A673 (cell line): ENCODE measurements at regions not wholly inside any gene's neighbourhood (a gene's known extent, or its start where the extent isn't known, plus 50 kb on each side); places are given as distances from the start of the nearest gene placed in this dataset.
"Not testable (repeated sequence)": the region's sequence is repeated elsewhere in the genome, so short reads cannot be mapped to it uniquely, and the experiment has no call there.

ENCODE experiments used
- BruUV-seq: library from RNA; stranded (reverse); fragments of 400-500 nt; replicated peaks from 2 replicates; lab custom pipeline; 2021; lab: Mats Ljungman, UMichigan
- CTCF ChIA-PET: fragments of 300-600 bp; sonication (Branson Sonifier 250); formaldehyde crosslinking; loops from one replicate; lab custom pipeline; 2022; ENCODE audit warnings: antibody characterized with exemption; lab: Charles Lee
- POLR2A ChIA-PET: fragments of 300-600 bp; sonication (Branson Sonifier 250); formaldehyde crosslinking; loops from one replicate; lab custom pipeline; 2022; ENCODE audit warnings: antibody characterized with exemption; ENCODE audit not compliant: low non-redundant PET; lab: Charles Lee
- DNase-seq: peaks from one replicate; pipeline ENCODE4 v3.0.0-alpha.2; 2015; ENCODE audit warnings: low spot score
- H3K27ac ChIP-seq: fragments of 200-600 bp; sonication (generic); 2 replicates; pipeline ENCODE4 v1.5.1; 2016; ENCODE audit warnings: mixed run types, low read depth, mild to moderate bottlenecking, mixed read lengths, antibody characterized with exemption, low read length; ENCODE audit not compliant: poor library complexity, severe bottlenecking
- H3K27me3 ChIP-seq: fragments of 200-600 bp; sonication (generic); replicated peaks from 2 replicates; pipeline ENCODE4 v1.6.1; 2017; ENCODE audit warnings: mixed run types, low read depth, mild to moderate bottlenecking, mixed read lengths, antibody characterized with exemption, low read length; ENCODE audit not compliant: insufficient read depth, poor library complexity
- H3K36me3 ChIP-seq: fragments of 200-600 bp; sonication (generic); 2 replicates; pipeline ENCODE4 v1.6.1; 2016; ENCODE audit warnings: mixed run types, mild to moderate bottlenecking, mixed read lengths, antibody characterized with exemption, low read length; ENCODE audit not compliant: insufficient read depth, poor library complexity, severe bottlenecking
- H3K4me1 ChIP-seq: fragments of 200-600 bp; sonication (generic); 2 replicates; pipeline ENCODE4 v1.6.1; 2017; ENCODE audit warnings: mixed run types, mild to moderate bottlenecking, mixed read lengths, antibody characterized with exemption, low read length; ENCODE audit not compliant: insufficient read depth, poor library complexity, severe bottlenecking
- H3K4me3 ChIP-seq: fragments of 200-600 bp; sonication (generic); 2 replicates; pipeline ENCODE4 v1.5.1; 2016; ENCODE audit warnings: low read depth, mixed run types, mild to moderate bottlenecking, mixed read lengths, low read length; ENCODE audit not compliant: poor library complexity, severe bottlenecking
- H3K9me3 ChIP-seq: fragments of 200-600 bp; sonication (generic); 2 replicates; pipeline ENCODE4 v1.6.1; 2016; ENCODE audit warnings: mixed run types, low read depth, mild to moderate bottlenecking, mixed read lengths, antibody characterized with exemption, low read length; ENCODE audit not compliant: poor library complexity, severe bottlenecking
- CTCF ChIP-seq: fragments of 300-800, 200-600 bp; sonication (generic); conservative IDR thresholded peaks from 2 replicates; pipeline ENCODE4 v1.5.1; 2017; ENCODE audit warnings: low read depth, mild to moderate bottlenecking, antibody characterized with exemption, low read length, moderate library complexity, mixed read lengths
- EZH2 ChIP-seq: fragments of 200-600 bp; sonication (generic); IDR thresholded peaks from 2 replicates; pipeline ENCODE4 v1.6.1; 2017; ENCODE audit warnings: borderline replicate concordance, low read depth, mild to moderate bottlenecking, mixed read lengths, antibody characterized with exemption, low read length; ENCODE audit not compliant: poor library complexity, severe bottlenecking
- intact Hi-C: fragments of 100-400 bp; cut with micrococcal nuclease; formaldehyde crosslinking; loops from one replicate; pipeline ENCODE4 v1.10.0; 2022; ENCODE audit not compliant: unreplicated experiment

GRCh38 chrX:122641826-122642225 lies 542.3 kb upstream of the GRIA3 start:
- no TSS peak for BruUV-seq

GRCh38 chrX:122655256-122655655 lies 528.8 kb upstream of the GRIA3 start:
- H3K4me1 ChIP-seq, H3K4me3 ChIP-seq, DNase-seq, intact Hi-C loops, POLR2A ChIA-PET, H3K27me3 ChIP-seq, H3K36me3 ChIP-seq, BruUV-seq, H3K9me3 ChIP-seq, H3K27ac ChIP-seq, CTCF ChIA-PET: not testable (repeated sequence)

More at GRCh38 chrX:122641826-122642225, 542.3 kb upstream of the GRIA3 start:
- no peak overlapping the region for H3K4me3 ChIP-seq
- no peak overlapping the region for H3K27ac ChIP-seq
- TF ChIP-seq EZH2 (no peak), CTCF (no peak)
- intact Hi-C loops, result no loop called here
- no peaks in the 10 kb centered on the region for H3K4me1 ChIP-seq
- ChIA-PET CTCF (no interaction called here), POLR2A (no interaction called here)
- no peaks in the 10 kb centered on the region for H3K9me3 ChIP-seq
- DNase-seq, result no peak
- no peaks in the 10 kb centered on the region for H3K36me3 ChIP-seq
- no peaks in the 10 kb centered on the region for H3K27me3 ChIP-seq

- intact Hi-C loops, result no loop called here
- no peaks in the 10 kb centered on the region for H3K9me3 ChIP-seq
- TF ChIP-seq EZH2 (no peak), CTCF (no peak)
- no TSS peak for BruUV-seq
- ChIA-PET POLR2A (no interaction called here), CTCF (no interaction called here)
- no peaks in the 10 kb centered on the region for H3K36me3 ChIP-seq
- no peak for DNase-seq
- H3K4me3 ChIP-seq, result no peak overlapping the region
- no peaks in the 10 kb centered on the region for H3K27me3 ChIP-seq
- no peaks in the 10 kb centered on the region for H3K4me1 ChIP-seq
- no peak overlapping the region for H3K27ac ChIP-seq
These were observed 517.5 kb upstream of the GRIA3 start for GRCh38 chrX:122666601-122667000.

- no peak for TF ChIP-seq CTCF
- TF ChIP-seq EZH2, result no peak
- H3K27ac ChIP-seq, result no peak overlapping the region
- H3K4me3 ChIP-seq, result no peak overlapping the region
- DNase-seq, result no peak
- ChIA-PET CTCF (no interaction called here), POLR2A (no interaction called here)
- H3K36me3 ChIP-seq, result no peaks in the 10 kb centered on the region
- no peaks in the 10 kb centered on the region for H3K4me1 ChIP-seq
- BruUV-seq, result no TSS peak
- intact Hi-C loops, result no loop called here
- H3K27me3 ChIP-seq, result no peaks in the 10 kb centered on the region
- no peaks in the 10 kb centered on the region for H3K9me3 ChIP-seq
These were observed 516.4 kb upstream of the GRIA3 start for GRCh38 chrX:122667667-122668066.
